ENCODE measurements at regions not wholly inside any gene's neighbourhood (a gene's known extent, or its start where the extent isn't known, plus 50 kb on each side); places are given as distances from the start of the nearest gene placed in this dataset.
"Not testable (repeated sequence)": the region's sequence is repeated elsewhere in the genome, so short reads cannot be mapped to it uniquely, and the experiment has no call there.

DNA sequence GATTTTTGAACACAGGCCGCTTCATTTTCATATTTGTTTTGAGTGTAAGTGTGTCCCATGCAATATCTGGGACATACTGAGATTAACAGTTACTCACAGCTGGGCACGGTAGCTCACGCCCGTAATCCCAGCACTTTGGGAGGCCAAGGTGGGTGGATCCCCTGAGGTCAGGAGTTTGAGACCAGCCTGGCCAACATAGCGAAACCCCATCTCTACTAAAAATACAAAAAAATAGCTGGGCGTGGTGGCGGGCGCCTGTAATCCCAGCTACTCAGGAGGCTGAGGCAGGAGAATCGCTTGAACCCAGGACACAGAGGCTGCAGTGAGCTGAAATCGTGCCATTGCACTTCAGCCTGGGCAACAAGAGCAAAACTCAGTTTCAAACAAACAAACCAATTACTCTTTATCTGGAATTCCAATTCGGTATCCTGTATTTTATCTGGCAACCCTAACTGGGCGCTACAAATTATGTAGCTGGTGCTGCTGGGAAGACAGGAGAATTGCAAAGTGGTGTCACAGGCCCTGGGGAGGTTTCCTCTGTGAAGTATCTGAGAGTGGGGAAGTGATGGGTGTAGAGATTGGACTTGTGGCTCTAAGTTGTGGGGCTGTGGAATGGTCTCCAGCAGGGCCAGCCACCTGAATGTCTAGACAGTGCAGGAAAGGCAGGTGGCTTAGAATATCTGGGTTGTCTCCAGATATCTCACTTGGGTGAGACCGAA lies 73.3 kb upstream of the SPRY4 start:
- peak; percentile 74; the same call in 2 of the 3 replicates for ATAC-seq

DNA sequence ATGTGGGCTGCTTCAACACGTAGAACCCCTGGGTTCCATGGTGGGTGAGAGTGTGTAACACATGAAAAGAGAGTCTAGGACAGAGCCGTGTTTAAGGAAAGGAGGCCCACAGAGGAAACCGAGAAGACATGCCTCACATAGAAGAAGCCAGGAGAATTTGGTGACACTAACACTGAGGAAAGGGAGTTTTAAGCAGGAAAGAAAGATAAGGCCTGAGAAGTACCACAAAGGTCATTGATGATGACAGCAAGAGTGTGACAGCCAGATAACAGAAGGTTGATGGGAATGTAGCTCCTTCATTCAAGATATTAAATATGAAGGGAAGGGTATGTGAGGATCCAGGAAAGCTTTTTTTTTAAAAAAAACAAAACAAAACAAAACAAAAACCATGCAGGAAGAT lies 72.4 kb upstream of the SPRY4 start:
- no TSS peak for BruUV-seq (replicated peaks)
- ChIA-PET POLR2A (no interaction called here), CTCF (ENCODE audit: low intra/inter-chr PET ratio, low total read pairs) (no interaction called here)
- intact Hi-C loops (cut with micrococcal nuclease; ENCODE audit: unreplicated experiment) (no loop called here), in situ Hi-C loops (cut with HindIII; ENCODE audit: extremely low pct_ligation_motif_present, low pct_unique_long_range_greater_than_20kb) (no loop called here)
- H3K4me1 ChIP-seq (ENCODE audit: insufficient read depth, low read length): peaks cover 39% of the 10 kb centered on the region
- H3K4me2 ChIP-seq (ENCODE audit: low read depth, low read length): no peak overlapping the region
- H3K27ac ChIP-seq (ENCODE audit: extremely low read length, insufficient read depth, low read length): no peak overlapping the region
- no peak overlapping the region for H3K4me3 ChIP-seq (replicated peaks in 1 of 3; ENCODE audit: insufficient read depth in 1 of 3, low read depth in 2 of 3, low read length in 3 of 3)
- WGBS (ENCODE audit: low lambda C conversion rate): 81% methylated on average over 3 of the region's 3 CpGs
- peaks cover 0 to 3% of the 10 kb centered on the region in 2 experiments; a peak in 2 of 5 replicates for H3K36me3 ChIP-seq (replicated peaks in 1 of 2; ENCODE audit: control insufficient read depth in 1 of 2, insufficient read depth in 2 of 2, low read length in 2 of 2)
- DNase-seq (ENCODE audit: low spot score) (no peak), ATAC-seq (no peak), FAIRE-seq (no peak)
- no peaks in the 10 kb centered on the region for H3K79me2 ChIP-seq (ENCODE audit: insufficient read depth, low read length)
- peaks cover 5% of the 10 kb centered on the region; the same call in 1 of the 2 replicates for H3K9me3 ChIP-seq (ENCODE audit: low read length)
- no peaks in the 10 kb centered on the region for H3K27me3 ChIP-seq (ENCODE audit: control insufficient read depth in 1 of 2, insufficient read depth in 2 of 2, low read length in 2 of 2)
- no peak overlapping the region for H3K9ac ChIP-seq (ENCODE audit: insufficient read depth, low read depth, low read length)
- no peak for TF ChIP-seq AHR (CRISPR knock-in tag; IDR thresholded peaks at IDR 0.05)
- H2AFZ ChIP-seq (ENCODE audit: low read length): no peak overlapping the region
- H4K20me1 ChIP-seq (ENCODE audit: insufficient read depth, low read length): no peaks in the 10 kb centered on the region

More for the DNA sequence above, 73.3 kb upstream of the SPRY4 start:
- H3K9me3 ChIP-seq (ENCODE audit: low read length); H3K36me3 ChIP-seq (replicated peaks in 1 of 2; ENCODE audit: control insufficient read depth in 1 of 2, insufficient read depth in 2 of 2, low read length in 2 of 2); POLR2A ChIA-PET; H2AFZ ChIP-seq (ENCODE audit: low read length); intact Hi-C loops (cut with micrococcal nuclease; ENCODE audit: unreplicated experiment); H3K27me3 ChIP-seq (ENCODE audit: control insufficient read depth in 1 of 2, insufficient read depth in 2 of 2, low read length in 2 of 2); H4K20me1 ChIP-seq (ENCODE audit: insufficient read depth, low read length); H3K4me3 ChIP-seq (replicated peaks in 1 of 3; ENCODE audit: insufficient read depth in 1 of 3, low read depth in 2 of 3, low read length in 3 of 3); DNase-seq (ENCODE audit: low spot score); in situ Hi-C loops (cut with HindIII; ENCODE audit: extremely low pct_ligation_motif_present, low pct_unique_long_range_greater_than_20kb); H3K9ac ChIP-seq (ENCODE audit: insufficient read depth, low read depth, low read length); H3K27ac ChIP-seq (ENCODE audit: extremely low read length, insufficient read depth, low read length); CTCF ChIA-PET (ENCODE audit: low intra/inter-chr PET ratio, low total read pairs); H3K79me2 ChIP-seq (ENCODE audit: insufficient read depth, low read length); BruUV-seq (replicated peaks): not testable (repeated sequence)
- peak; percentile 15 for FAIRE-seq
- Histone ChIP-seq H3K4me1 (ENCODE audit: insufficient read depth, low read length) (peaks cover 39% of the 10 kb centered on the region), H3K4me2 (ENCODE audit: low read depth, low read length) (peak overlapping the region; percentile 54)
- WGBS (ENCODE audit: low lambda C conversion rate): 89% methylated on average over 12 of the region's 13 CpGs
